Activated CD4-positive, alpha-beta T cell treated with anti-CD3 and anti-CD28 coated beads, Interleukin-2, amount 10 ng/mL, durations not matched to agents 24 days and 14 days (primary cell): ENCODE measurements at regions not wholly inside any gene's neighbourhood (a gene's known extent, or its start where the extent isn't known, plus 50 kb on each side); places are given as distances from the start of the nearest gene placed in this dataset.

Experiments
- DNase-seq: peaks from one replicate; pipeline ENCODE4 v3.0.0; 2022
- H3K27ac Mint-ChIP-seq: one replicate; pipeline ENCODE4 v1.8.0; 2022; ENCODE audit warnings: mild to moderate bottlenecking, mixed read lengths
- H3K27me3 Mint-ChIP-seq: one replicate; pipeline ENCODE4 v1.8.0; 2022; ENCODE audit warnings: mixed read lengths
- H3K36me3 Mint-ChIP-seq: one replicate; pipeline ENCODE4 v1.8.0; 2022; ENCODE audit warnings: low read depth, mild to moderate bottlenecking, mixed read lengths
- H3K4me1 Mint-ChIP-seq: one replicate; pipeline ENCODE4 v1.8.0; 2021; ENCODE audit warnings: mixed read lengths
- H3K4me3 Mint-ChIP-seq: one replicate; pipeline ENCODE4 v1.8.0; 2022; ENCODE audit warnings: mild to moderate bottlenecking, moderate library complexity, mixed read lengths
- H3K9me3 Mint-ChIP-seq: one replicate; pipeline ENCODE4 v1.8.0; 2021; ENCODE audit warnings: mixed read lengths
- intact Hi-C: fragments of 100-400 bp; cut with micrococcal nuclease; formaldehyde crosslinking; loops from one replicate; pipeline ENCODE4 v1.15.1; 2023

- Mint-ChIP-seq H3K27me3 (peaks cover 54% of the 10 kb centered on the region), H3K4me1 (no peaks in the 10 kb centered on the region), H3K36me3 (no peaks in the 10 kb centered on the region), H3K4me3 (no peak overlapping the region), H3K9me3 (no peaks in the 10 kb centered on the region), H3K27ac (no peak overlapping the region)
- intact Hi-C loops: no loop called here
- peak; percentile 49 for DNase-seq
Observed at GRCh38 chr1:200247518-200247917, 162.3 kb downstream of the ZNF281 start.

- intact Hi-C loops: no loop called here
- H3K4me3 Mint-ChIP-seq: no peak overlapping the region
- peaks cover 6% of the 10 kb centered on the region for H3K4me1 Mint-ChIP-seq
- DNase-seq: peak; percentile 42
- H3K36me3 Mint-ChIP-seq: no peaks in the 10 kb centered on the region
- no peak overlapping the region for H3K27ac Mint-ChIP-seq
- peaks cover 52% of the 10 kb centered on the region for H3K27me3 Mint-ChIP-seq
- H3K9me3 Mint-ChIP-seq: no peaks in the 10 kb centered on the region
Observed at GRCh38 chr1:200245473-200245872, 164.4 kb downstream of the ZNF281 start.

- Mint-ChIP-seq H3K27me3 (peaks cover 40% of the 10 kb centered on the region), H3K36me3 (no peaks in the 10 kb centered on the region), H3K4me1 (peaks cover 6% of the 10 kb centered on the region), H3K27ac (no peak overlapping the region), H3K9me3 (no peaks in the 10 kb centered on the region), H3K4me3 (no peak overlapping the region)
- DNase-seq: peak; percentile 48
- intact Hi-C loops: no loop called here
Observed at GRCh38 chr1:200243042-200243437, 166.8 kb downstream of the ZNF281 start.

- H3K9me3 Mint-ChIP-seq: no peaks in the 10 kb centered on the region
- intact Hi-C loops: no loop called here
- DNase-seq: peak; percentile 51
- H3K4me1 Mint-ChIP-seq: peaks cover 6% of the 10 kb centered on the region
- peaks cover 37% of the 10 kb centered on the region for H3K27me3 Mint-ChIP-seq
- no peaks in the 10 kb centered on the region for H3K36me3 Mint-ChIP-seq
- H3K27ac Mint-ChIP-seq: no peak overlapping the region
- H3K4me3 Mint-ChIP-seq: no peak overlapping the region
Observed at GRCh38 chr1:200242110-200243041, 167.5 kb downstream of the ZNF281 start.

- H3K9me3 Mint-ChIP-seq: peaks cover 5% of the 10 kb centered on the region
- no peaks in the 10 kb centered on the region for H3K36me3 Mint-ChIP-seq
- peak; percentile 52 for DNase-seq
- H3K4me1 Mint-ChIP-seq: peaks cover 6% of the 10 kb centered on the region
- H3K4me3 Mint-ChIP-seq: no peak overlapping the region
- H3K27me3 Mint-ChIP-seq: peaks cover 44% of the 10 kb centered on the region
- H3K27ac Mint-ChIP-seq: no peak overlapping the region
- intact Hi-C loops: no loop called here
Observed at GRCh38 chr1:200240656-200241055, 169.2 kb downstream of the ZNF281 start.

- Mint-ChIP-seq H3K4me1 (peaks cover 6% of the 10 kb centered on the region), H3K27me3 (peaks cover 41% of the 10 kb centered on the region), H3K9me3 (peaks cover 5% of the 10 kb centered on the region), H3K27ac (no peak overlapping the region), H3K36me3 (no peaks in the 10 kb centered on the region), H3K4me3 (no peak overlapping the region)
- intact Hi-C loops: no loop called here
- DNase-seq: peak; percentile 10
Observed at GRCh38 chr1:200238311-200238710, 171.5 kb downstream of the ZNF281 start.

- Mint-ChIP-seq H3K27me3 (peaks cover 34% of the 10 kb centered on the region), H3K9me3 (peaks cover 5% of the 10 kb centered on the region), H3K4me1 (peaks cover 6% of the 10 kb centered on the region), H3K36me3 (no peaks in the 10 kb centered on the region), H3K4me3 (no peak overlapping the region), H3K27ac (no peak overlapping the region)
- peak; percentile 45 for DNase-seq
- intact Hi-C loops: no loop called here
Observed at GRCh38 chr1:200237066-200237465, 172.8 kb downstream of the ZNF281 start.

GRCh38 chr1:200234938-200235337 is 174.9 kb downstream of the ZNF281 start:
- intact Hi-C loops: no loop called here
- no peak overlapping the region for H3K27ac Mint-ChIP-seq
- no peaks in the 10 kb centered on the region for H3K36me3 Mint-ChIP-seq
- no peak overlapping the region for H3K4me3 Mint-ChIP-seq
- H3K4me1 Mint-ChIP-seq: no peaks in the 10 kb centered on the region
- peaks cover 36% of the 10 kb centered on the region for H3K27me3 Mint-ChIP-seq
- H3K9me3 Mint-ChIP-seq: peaks cover 5% of the 10 kb centered on the region
- DNase-seq: no peak

GRCh38 chr1:200233393-200233792 is 176.4 kb downstream of the ZNF281 start:
- intact Hi-C loops: no loop called here
- H3K27ac Mint-ChIP-seq: no peak overlapping the region
- H3K27me3 Mint-ChIP-seq: peaks cover 39% of the 10 kb centered on the region
- H3K4me1 Mint-ChIP-seq: no peaks in the 10 kb centered on the region
- no peaks in the 10 kb centered on the region for H3K36me3 Mint-ChIP-seq
- peaks cover 5% of the 10 kb centered on the region for H3K9me3 Mint-ChIP-seq
- DNase-seq: peak; percentile 24
- H3K4me3 Mint-ChIP-seq: no peak overlapping the region

- no peak overlapping the region for H3K27ac Mint-ChIP-seq
- no peak overlapping the region for H3K4me3 Mint-ChIP-seq
- intact Hi-C loops: no loop called here
- DNase-seq: no peak
- H3K27me3 Mint-ChIP-seq: peaks cover 35% of the 10 kb centered on the region
- peaks cover 5% of the 10 kb centered on the region for H3K9me3 Mint-ChIP-seq
- H3K36me3 Mint-ChIP-seq: no peaks in the 10 kb centered on the region
- peaks cover 2% of the 10 kb centered on the region for H3K4me1 Mint-ChIP-seq
Observed at GRCh38 chr1:200231787-200232231, 178.0 kb downstream of the ZNF281 start.

- Mint-ChIP-seq H3K27ac (no peak overlapping the region), H3K9me3 (no peaks in the 10 kb centered on the region), H3K4me1 (peaks cover 12% of the 10 kb centered on the region), H3K4me3 (no peak overlapping the region), H3K27me3 (peaks cover 28% of the 10 kb centered on the region), H3K36me3 (no peaks in the 10 kb centered on the region)
- intact Hi-C loops: no loop called here
- peak; percentile 27 for DNase-seq
Observed at GRCh38 chr1:200230671-200231070, 179.2 kb downstream of the ZNF281 start.

GRCh38 chr1:200228486-200228885 is 181.3 kb downstream of the ZNF281 start:
- Mint-ChIP-seq H3K9me3 (no peaks in the 10 kb centered on the region), H3K4me1 (peaks cover 17% of the 10 kb centered on the region), H3K36me3 (no peaks in the 10 kb centered on the region), H3K27me3 (peaks cover 25% of the 10 kb centered on the region), H3K4me3 (no peak overlapping the region), H3K27ac (no peak overlapping the region)
- intact Hi-C loops: no loop called here
- peak; percentile 29 for DNase-seq

- H3K27ac Mint-ChIP-seq: no peak overlapping the region
- H3K36me3 Mint-ChIP-seq: no peaks in the 10 kb centered on the region
- no peaks in the 10 kb centered on the region for H3K9me3 Mint-ChIP-seq
- intact Hi-C loops: no loop called here
- H3K27me3 Mint-ChIP-seq: peaks cover 24% of the 10 kb centered on the region
- H3K4me1 Mint-ChIP-seq: peaks cover 17% of the 10 kb centered on the region
- H3K4me3 Mint-ChIP-seq: no peak overlapping the region
- DNase-seq: peak; percentile 32
Observed at GRCh38 chr1:200228081-200228480, 181.8 kb downstream of the ZNF281 start.
